NCI-H69 (cell line): ENCODE measurements at regions not wholly inside any gene's neighbourhood (a gene's known extent, or its start where the extent isn't known, plus 50 kb on each side); places are given as distances from the start of the nearest gene placed in this dataset.

Experiments used
- DNase-seq: peaks from one replicate; lab custom pipeline; 2025; lab: John Stamatoyannopoulos, UW

- DNase-seq = no peak
Measured at GRCh38 chr20:11083841-11084240, 410.0 kb upstream of the JAG1 start.

- DNase-seq = no peak
Measured at GRCh38 chr20:11084508-11084907, 410.7 kb upstream of the JAG1 start.

GRCh38 chr20:11086970-11087369, 413.2 kb upstream of the JAG1 start:
- no peak for DNase-seq

GRCh38 chr20:11090751-11091150, 417.0 kb upstream of the JAG1 start:
- no peak for DNase-seq

- no peak for DNase-seq
Measured at GRCh38 chr20:11091511-11091910, 417.7 kb upstream of the JAG1 start.

- DNase-seq = no peak
Measured at GRCh38 chr20:11092151-11092550, 418.4 kb upstream of the JAG1 start.

GRCh38 chr20:11094196-11094595, 420.4 kb upstream of the JAG1 start:
- no peak for DNase-seq

- no peak for DNase-seq
Measured at GRCh38 chr20:11094711-11095110, 420.9 kb upstream of the JAG1 start.

GRCh38 chr20:11098888-11099287, 425.1 kb upstream of the JAG1 start:
- no peak for DNase-seq

GRCh38 chr20:11101243-11101642, 427.4 kb upstream of the JAG1 start:
- no peak for DNase-seq

- no peak for DNase-seq
Measured at GRCh38 chr20:11101696-11102095, 427.9 kb upstream of the JAG1 start.

- DNase-seq = no peak
Measured at GRCh38 chr20:11103866-11104265, 430.1 kb upstream of the JAG1 start.

- no peak for DNase-seq
Measured at GRCh38 chr20:11108102-11108810, 434.5 kb upstream of the JAG1 start.

GRCh38 chr20:11110535-11110934, 436.7 kb upstream of the JAG1 start:
- no peak for DNase-seq

GRCh38 chr20:11111191-11111590, 437.4 kb upstream of the JAG1 start:
- DNase-seq = no peak

- peak; percentile 34 for DNase-seq
Measured at GRCh38 chr20:11112832-11113231, 439.0 kb upstream of the JAG1 start.

GRCh38 chr20:11114382-11114781, 440.6 kb upstream of the JAG1 start:
- DNase-seq = no peak

- DNase-seq = peak; percentile 10
Measured at GRCh38 chr20:11117808-11118528, 444.2 kb upstream of the JAG1 start.

- no peak for DNase-seq
Measured at GRCh38 chr20:11118802-11119380, 445.1 kb upstream of the JAG1 start.

GRCh38 chr20:11119573-11119972, 445.8 kb upstream of the JAG1 start:
- no peak for DNase-seq

- no peak for DNase-seq
Measured at GRCh38 chr20:11120431-11120830, 446.6 kb upstream of the JAG1 start.

- no peak for DNase-seq
Measured at GRCh38 chr20:11124849-11125505, 451.2 kb upstream of the JAG1 start.

GRCh38 chr20:11128220-11128718, 454.5 kb upstream of the JAG1 start:
- DNase-seq = no peak
